ENCODE measurements at regions not wholly inside any gene's neighbourhood (a gene's known extent, or its start where the extent isn't known, plus 50 kb on each side); places are given as distances from the start of the nearest gene placed in this dataset.
A peak's percentile ranks its signal among the peaks of the same experiment; 100 is the strongest.

GRCh38 chr2:5959836-5960820 is 267.9 kb downstream of the SOX11 start:
- TF ChIP-seq CTCF (IDR thresholded peaks at IDR 0.05; ENCODE audit: partially characterized antibody, unreplicated experiment) = no peak
- H3K27me3 Mint-ChIP-seq (ENCODE audit: unreplicated experiment) = no peaks in the 10 kb centered on the region
- H3K36me3 Mint-ChIP-seq (ENCODE audit: unreplicated experiment) = peaks cover 4% of the 10 kb centered on the region
- H3K27ac Mint-ChIP-seq (ENCODE audit: unreplicated experiment) = no peak overlapping the region
- no peak for DNase-seq
- no peaks in the 10 kb centered on the region for H3K4me1 Mint-ChIP-seq (ENCODE audit: low read depth, unreplicated experiment)
- peaks cover 3% of the 10 kb centered on the region for H3K9me3 Mint-ChIP-seq (ENCODE audit: unreplicated experiment)
- H3K4me3 Mint-ChIP-seq (ENCODE audit: unreplicated experiment) = no peak overlapping the region

- peaks cover 7% of the 10 kb centered on the region for H3K27me3 Mint-ChIP-seq (ENCODE audit: unreplicated experiment)
- H3K27ac Mint-ChIP-seq (ENCODE audit: unreplicated experiment) = no peak overlapping the region
- DNase-seq = no peak
- TF ChIP-seq CTCF (IDR thresholded peaks at IDR 0.05; ENCODE audit: partially characterized antibody, unreplicated experiment) = no peak
- peaks cover 7% of the 10 kb centered on the region for H3K9me3 Mint-ChIP-seq (ENCODE audit: unreplicated experiment)
- no peak overlapping the region for H3K4me3 Mint-ChIP-seq (ENCODE audit: unreplicated experiment)
- peaks cover 15% of the 10 kb centered on the region for H3K4me1 Mint-ChIP-seq (ENCODE audit: low read depth, unreplicated experiment)
- H3K36me3 Mint-ChIP-seq (ENCODE audit: unreplicated experiment) = no peaks in the 10 kb centered on the region
Measured at GRCh38 chr2:5967506-5967905, 275.3 kb downstream of the SOX11 start.

- peaks cover 23% of the 10 kb centered on the region for H3K4me1 Mint-ChIP-seq (ENCODE audit: low read depth, unreplicated experiment)
- peak; percentile 44 for DNase-seq
- peaks cover 6% of the 10 kb centered on the region for H3K9me3 Mint-ChIP-seq (ENCODE audit: unreplicated experiment)
- no peak for TF ChIP-seq CTCF (IDR thresholded peaks at IDR 0.05; ENCODE audit: partially characterized antibody, unreplicated experiment)
- H3K27ac Mint-ChIP-seq (ENCODE audit: unreplicated experiment) = peak overlapping the region; percentile 65
- H3K4me3 Mint-ChIP-seq (ENCODE audit: unreplicated experiment) = no peak overlapping the region
- H3K27me3 Mint-ChIP-seq (ENCODE audit: unreplicated experiment) = peaks cover 7% of the 10 kb centered on the region
- H3K36me3 Mint-ChIP-seq (ENCODE audit: unreplicated experiment) = no peaks in the 10 kb centered on the region
Measured at GRCh38 chr2:5969303-5969702, 277.1 kb downstream of the SOX11 start.

GRCh38 chr2:5970347-5970746 is 278.2 kb downstream of the SOX11 start:
- peaks cover 10% of the 10 kb centered on the region for H3K27me3 Mint-ChIP-seq (ENCODE audit: unreplicated experiment)
- H3K4me3 Mint-ChIP-seq (ENCODE audit: unreplicated experiment) = no peak overlapping the region
- no peak for DNase-seq
- peaks cover 33% of the 10 kb centered on the region for H3K4me1 Mint-ChIP-seq (ENCODE audit: low read depth, unreplicated experiment)
- no peak overlapping the region for H3K27ac Mint-ChIP-seq (ENCODE audit: unreplicated experiment)
- peaks cover 6% of the 10 kb centered on the region for H3K9me3 Mint-ChIP-seq (ENCODE audit: unreplicated experiment)
- H3K36me3 Mint-ChIP-seq (ENCODE audit: unreplicated experiment) = no peaks in the 10 kb centered on the region
- no peak for TF ChIP-seq CTCF (IDR thresholded peaks at IDR 0.05; ENCODE audit: partially characterized antibody, unreplicated experiment)

GRCh38 chr2:5974477-5974876 is 282.3 kb downstream of the SOX11 start:
- no peak for TF ChIP-seq CTCF (IDR thresholded peaks at IDR 0.05; ENCODE audit: partially characterized antibody, unreplicated experiment)
- peak overlapping the region; percentile 73 for H3K27ac Mint-ChIP-seq (ENCODE audit: unreplicated experiment)
- H3K36me3 Mint-ChIP-seq (ENCODE audit: unreplicated experiment) = no peaks in the 10 kb centered on the region
- DNase-seq = no peak
- no peak overlapping the region for H3K4me3 Mint-ChIP-seq (ENCODE audit: unreplicated experiment)
- H3K4me1 Mint-ChIP-seq (ENCODE audit: low read depth, unreplicated experiment) = peaks cover 46% of the 10 kb centered on the region
- H3K27me3 Mint-ChIP-seq (ENCODE audit: unreplicated experiment) = peaks cover 5% of the 10 kb centered on the region
- peaks cover 4% of the 10 kb centered on the region for H3K9me3 Mint-ChIP-seq (ENCODE audit: unreplicated experiment)

Data from glutamatergic neuron (in vitro differentiated cells).